Testis (tissue), 2 donors: ENCODE measurements at regions not wholly inside any gene's neighbourhood (a gene's known extent, or its start where the extent isn't known, plus 50 kb on each side); places are given as distances from the start of the nearest gene placed in this dataset.

Experiments used
- DNase-seq: peaks from one replicate; pipeline ENCODE4 v3.0.0-alpha.2; 2019
- H3K27ac ChIP-seq, 2 donors: fragments of 200-600 bp; sonication (generic); one replicate each; pipeline ENCODE4 v1.5.1; 2019
- H3K27me3 ChIP-seq: fragments of 200-600 bp; sonication (generic); one replicate; pipeline ENCODE4 v1.5.1; 2019
- H3K36me3 ChIP-seq: fragments of 200-600 bp; sonication (generic); one replicate; pipeline ENCODE4 v1.5.1; 2017; ENCODE audit warnings: low read depth; ENCODE audit errors: missing control alignments
- H3K4me1 ChIP-seq: fragments of 200-600 bp; sonication (generic); one replicate; pipeline ENCODE4 v1.5.1; 2019
- H3K4me3 ChIP-seq, 2 donors: fragments of 200-600 bp; sonication (generic); one replicate each; pipeline ENCODE4 v1.5.1; 2017 to 2019
- H3K9me3 ChIP-seq: fragments of 200-600 bp; sonication (generic); one replicate; pipeline ENCODE4 v1.5.1; 2017
- POLR2A ChIP-seq: fragments of 450-650 bp; IDR thresholded peaks from one replicate; pipeline ENCODE4 v1.6.1; 2017; ENCODE audit warnings: antibody characterized with exemption, mild to moderate bottlenecking, moderate library complexity
- WGBS, 2 donors: methylation state at CpG; one replicate each; pipeline ENCODE4 v1.1.5; 2018; 5-methylcytosine and 5-hydroxymethylcytosine counted together
- intact Hi-C: fragments of 100-400 bp; cut with DNase I; formaldehyde crosslinking; loops from one replicate; pipeline ENCODE4 v1.15.1; 2023; ENCODE audit warnings: low total_unique reads
- TF ChIP-seq, protein P1 (sequence below), 3 experiments: fragments of 450-650 bp in 2 of 3; fragments of 200-600 bp in 1 of 3; sonication (generic) in 1 of 3; IDR thresholded peaks; one replicate each; pipeline ENCODE4 v1.5.1; 2016 to 2019; ENCODE audit warnings: antibody characterized with exemption in 3 of 3, mild to moderate bottlenecking in 2 of 3, moderate library complexity in 1 of 3

- 94% methylated on average over 4 of the region's 4 CpGs for whole genome bisulfite sequencing, 2 donors
- TF ChIP-seq POLR2A, result no peak
- TF ChIP-seq, protein P1, sequence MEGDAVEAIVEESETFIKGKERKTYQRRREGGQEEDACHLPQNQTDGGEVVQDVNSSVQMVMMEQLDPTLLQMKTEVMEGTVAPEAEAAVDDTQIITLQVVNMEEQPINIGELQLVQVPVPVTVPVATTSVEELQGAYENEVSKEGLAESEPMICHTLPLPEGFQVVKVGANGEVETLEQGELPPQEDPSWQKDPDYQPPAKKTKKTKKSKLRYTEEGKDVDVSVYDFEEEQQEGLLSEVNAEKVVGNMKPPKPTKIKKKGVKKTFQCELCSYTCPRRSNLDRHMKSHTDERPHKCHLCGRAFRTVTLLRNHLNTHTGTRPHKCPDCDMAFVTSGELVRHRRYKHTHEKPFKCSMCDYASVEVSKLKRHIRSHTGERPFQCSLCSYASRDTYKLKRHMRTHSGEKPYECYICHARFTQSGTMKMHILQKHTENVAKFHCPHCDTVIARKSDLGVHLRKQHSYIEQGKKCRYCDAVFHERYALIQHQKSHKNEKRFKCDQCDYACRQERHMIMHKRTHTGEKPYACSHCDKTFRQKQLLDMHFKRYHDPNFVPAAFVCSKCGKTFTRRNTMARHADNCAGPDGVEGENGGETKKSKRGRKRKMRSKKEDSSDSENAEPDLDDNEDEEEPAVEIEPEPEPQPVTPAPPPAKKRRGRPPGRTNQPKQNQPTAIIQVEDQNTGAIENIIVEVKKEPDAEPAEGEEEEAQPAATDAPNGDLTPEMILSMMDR (IDR thresholded peaks at IDR 0.05), result no peak
- Histone ChIP-seq H3K4me3 (no peak overlapping the region), H3K27me3 (no peaks in the 10 kb centered on the region), H3K27ac (no peak overlapping the region), H3K36me3 (no peaks in the 10 kb centered on the region), H3K4me1 (no peaks in the 10 kb centered on the region), H3K9me3 (no peaks in the 10 kb centered on the region)
- intact Hi-C loops, result no loop called here
- no peak for DNase-seq
Measured at GRCh38 chr5:142411656-142412425, 87.0 kb upstream of the SPRY4 start.

GRCh38 chr5:142411103-142411502, 86.3 kb upstream of the SPRY4 start:
- TF ChIP-seq, protein P1 (IDR thresholded peaks at IDR 0.05), result no peak
- H3K4me1 ChIP-seq, result no peaks in the 10 kb centered on the region

DNA sequence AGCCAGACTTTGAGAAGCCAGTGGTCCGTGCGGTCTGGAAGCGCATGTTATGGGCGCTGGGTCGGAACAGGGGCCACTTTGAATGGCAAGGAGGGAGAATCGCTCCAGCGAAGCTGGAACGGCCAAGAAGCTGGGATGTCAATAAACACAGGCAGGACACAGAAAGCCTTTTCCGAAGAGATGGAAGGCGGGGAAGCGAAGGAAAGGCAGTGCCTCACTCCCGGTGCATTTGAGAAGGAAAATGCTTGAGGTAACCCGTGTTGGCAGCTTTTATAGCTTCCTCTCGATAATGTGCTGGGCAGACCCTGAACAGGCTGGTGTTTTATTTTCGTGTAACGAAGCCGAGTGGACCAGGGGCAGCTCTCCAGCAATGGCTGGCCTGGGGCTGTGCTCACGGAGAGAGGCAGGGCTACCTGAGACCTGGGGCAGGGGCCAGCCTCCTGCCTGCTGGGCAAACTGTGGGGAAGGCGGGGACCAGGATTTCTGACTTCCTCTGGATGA, 84.2 kb upstream of the SPRY4 start:
- Histone ChIP-seq H3K27ac (no peak overlapping the region), H3K4me1 (no peaks in the 10 kb centered on the region), H3K36me3 (no peaks in the 10 kb centered on the region), H3K27me3 (no peaks in the 10 kb centered on the region), H3K9me3 (no peaks in the 10 kb centered on the region), H3K4me3 (no peak overlapping the region)
- intact Hi-C loops, result no loop called here
- TF ChIP-seq, protein P1 (IDR thresholded peaks at IDR 0.05), result no peak
- no peak for TF ChIP-seq POLR2A
- DNase-seq, result no peak
- 88 to 92% methylated on average over 14 to 19 of the region's 19 CpGs for WGBS, 2 donors

More at GRCh38 chr5:142411103-142411502, 86.3 kb upstream of the SPRY4 start:
- WGBS, 2 donors, result 85 to 95% methylated on average over 7 of the region's 7 CpGs
- Histone ChIP-seq H3K4me3 (no peak overlapping the region), H3K9me3 (no peaks in the 10 kb centered on the region), H3K27ac (no peak overlapping the region), H3K27me3 (no peaks in the 10 kb centered on the region), H3K36me3 (no peaks in the 10 kb centered on the region)
- DNase-seq, result no peak
- intact Hi-C loops, result no loop called here

DNA sequence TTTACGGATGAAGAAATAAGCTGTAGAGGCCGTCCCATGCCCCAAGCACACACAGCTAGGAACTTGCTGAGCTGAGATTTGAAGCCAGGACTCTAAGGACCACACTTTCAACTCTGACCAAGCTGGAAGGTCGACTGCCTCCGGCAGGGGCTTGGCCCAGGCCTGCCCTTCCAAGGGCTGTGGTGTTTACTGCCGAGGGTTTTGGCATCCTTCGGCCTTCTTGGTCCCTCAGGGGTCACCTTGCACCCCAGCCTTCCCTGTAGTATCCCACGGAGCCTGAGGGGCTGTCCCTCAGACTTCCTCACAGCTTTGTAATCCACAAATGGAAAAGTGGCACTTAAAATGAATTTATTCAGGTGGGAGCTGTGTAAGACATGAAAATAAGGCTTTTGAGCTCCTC, 83.7 kb upstream of the SPRY4 start:
- TF ChIP-seq, protein P1 (IDR thresholded peaks at IDR 0.05), result no peak
- no peak for TF ChIP-seq POLR2A
- no peaks in the 10 kb centered on the region for H3K4me1 ChIP-seq
- H3K9me3 ChIP-seq, result no peaks in the 10 kb centered on the region
- intact Hi-C loops, result no loop called here
- no peaks in the 10 kb centered on the region for H3K27me3 ChIP-seq
- H3K4me3 ChIP-seq, result no peak overlapping the region
- no peak overlapping the region for H3K27ac ChIP-seq
- WGBS, 2 donors, result 83 to 95% methylated on average over 6 to 7 of the region's 7 CpGs
- DNase-seq, result no peak
- H3K36me3 ChIP-seq, result no peaks in the 10 kb centered on the region
